HFF-Myc (cell line): ENCODE measurements at regions not wholly inside any gene's neighbourhood (a gene's known extent, or its start where the extent isn't known, plus 50 kb on each side); places are given as distances from the start of the nearest gene placed in this dataset.

Source experiments
- DNase-seq: peaks from one replicate; pipeline ENCODE4 v3.0.0-alpha.2; 2011; ENCODE audit warnings: low read depth; ENCODE audit errors: extremely low read depth
- H3K4me3 ChIP-seq: replicated peaks from 2 replicates; pipeline ENCODE4 v1.5.1; 2011; ENCODE audit warnings: low read depth, mild to moderate bottlenecking, control low read depth, low read length
- CTCF ChIP-seq: IDR thresholded peaks from 2 replicates; pipeline ENCODE4 v1.5.1; 2012; ENCODE audit warnings: mild to moderate bottlenecking, low read depth, low read length, control low read depth; ENCODE audit errors: missing control alignments

GRCh38 chr4:85318415-85318814 lies 156.5 kb upstream of the ARHGAP24 start:
- H3K4me3 ChIP-seq: no peak overlapping the region
- TF ChIP-seq CTCF: no peak

GRCh38 chr4:85358831-85359230 lies 116.1 kb upstream of the ARHGAP24 start:
- TF ChIP-seq CTCF: no peak
- H3K4me3 ChIP-seq: no peak overlapping the region
- DNase-seq: no peak

More at GRCh38 chr4:85318415-85318814, 156.5 kb upstream of the ARHGAP24 start:
- no peak for DNase-seq

- TF ChIP-seq CTCF: no peak
- no peak for DNase-seq
- no peak overlapping the region for H3K4me3 ChIP-seq
Measured at GRCh38 chr4:85362550-85362949, 112.4 kb upstream of the ARHGAP24 start.

GRCh38 chr4:85367815-85368214 lies 107.1 kb upstream of the ARHGAP24 start:
- H3K4me3 ChIP-seq: no peak overlapping the region
- TF ChIP-seq CTCF: no peak
- no peak for DNase-seq

GRCh38 chr4:85368240-85368639 lies 106.7 kb upstream of the ARHGAP24 start:
- TF ChIP-seq CTCF: no peak
- no peak overlapping the region for H3K4me3 ChIP-seq
- DNase-seq: no peak

- TF ChIP-seq CTCF: no peak
- H3K4me3 ChIP-seq: no peak overlapping the region
- no peak for DNase-seq
Measured at GRCh38 chr4:85368932-85369331, 106.0 kb upstream of the ARHGAP24 start.

GRCh38 chr4:85369703-85370380 lies 105.1 kb upstream of the ARHGAP24 start:
- no peak for TF ChIP-seq CTCF
- H3K4me3 ChIP-seq: no peak overlapping the region
- DNase-seq: no peak
